Keratinocyte (primary cell): ENCODE measurements at regions not wholly inside any gene's neighbourhood (a gene's known extent, or its start where the extent isn't known, plus 50 kb on each side); places are given as distances from the start of the nearest gene placed in this dataset.

Source experiments
- CTCF ChIP-seq, 3 experiments: IDR thresholded peaks in 1 of 3; conservative IDR thresholded peaks in 1 of 3; optimal IDR thresholded peaks in 1 of 3; 2 replicates in 2 of 3; 3 replicates in 1 of 3; pipeline versions ENCODE3 to v1.5.1; 2011; ENCODE audit warnings: low read length in 3 of 3, mild to moderate bottlenecking in 3 of 3, moderate library complexity in 2 of 3, control low read depth in 1 of 3, inconsistent platforms in 1 of 3; ENCODE audit not compliant: insufficient read depth in 2 of 3; ENCODE audit errors: extremely low read depth in 1 of 3
- EZH2 ChIP-seq: IDR thresholded peaks from one replicate; pipeline ENCODE4 v1.6.1; 2012; ENCODE audit warnings: inconsistent platforms, mild to moderate bottlenecking, low read length, moderate library complexity

DNA sequence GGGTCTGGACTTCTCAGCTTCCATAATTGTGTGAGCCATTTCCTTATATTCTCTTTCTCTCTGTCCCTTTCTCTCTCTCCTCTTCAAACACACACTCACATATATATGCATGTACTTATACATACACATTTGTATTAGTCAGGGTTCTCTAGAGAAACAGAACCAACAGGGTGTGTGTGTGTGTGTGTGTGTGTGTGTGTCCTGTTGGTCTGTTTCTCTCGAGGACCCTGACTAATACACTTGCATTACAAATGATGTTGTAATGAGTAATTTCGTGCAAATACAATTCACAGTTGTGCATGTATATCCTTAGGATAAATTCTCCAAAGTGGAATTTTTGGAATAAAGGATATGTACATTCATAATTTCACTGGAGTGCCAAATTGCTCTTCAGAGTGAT, 115.3 kb downstream of the NPIPB5 start:
- TF ChIP-seq CTCF (optimal IDR thresholded peaks at IDR 0.05 in 1 of 3, IDR thresholded peaks at IDR 0.05 in 1 of 3, conservative IDR thresholded peaks at IDR 0.05 in 1 of 3; ENCODE audit: extremely low read depth in 1 of 3, insufficient read depth in 2 of 3, low read length in 3 of 3) (no peak), EZH2 (no peak)
